Prostate gland (tissue), 2 donors: ENCODE measurements at regions not wholly inside any gene's neighbourhood (a gene's known extent, or its start where the extent isn't known, plus 50 kb on each side); places are given as distances from the start of the nearest gene placed in this dataset.
"Not testable (repeated sequence)": the region's sequence is repeated elsewhere in the genome, so short reads cannot be mapped to it uniquely, and the experiment has no call there.

Source experiments
- DNase-seq: peaks from one replicate; pipeline ENCODE4 v3.0.0-alpha.2; 2019; ENCODE audit warnings: low spot score
- H3K27ac ChIP-seq, 2 donors: fragments of 200-600 bp; sonication (generic); 2 replicates each; pipeline ENCODE4 v1.5.1; 2017 to 2019
- H3K27me3 ChIP-seq: fragments of 200-600 bp; sonication (generic); replicated peaks from 2 replicates; pipeline ENCODE4 v1.5.1; 2019; ENCODE audit not compliant: insufficient read depth
- H3K36me3 ChIP-seq, 2 donors: fragments of 200-600 bp; sonication (generic); 1 replicate in 1 of 2; 2 replicates in 1 of 2; pipeline versions ENCODE4 v1.5.1 to v1.8.1; 2017 to 2019
- H3K4me1 ChIP-seq: fragments of 200-600 bp; sonication (generic); replicated peaks from 2 replicates; pipeline ENCODE4 v1.5.1; 2019
- H3K4me3 ChIP-seq, 2 donors: fragments of 200-600 bp; sonication (generic); 2 replicates each; pipeline ENCODE4 v1.5.1; 2017 to 2019
- H3K9me3 ChIP-seq: fragments of 200-600 bp; sonication (generic); 2 replicates; pipeline ENCODE4 v1.5.1; 2017
- CTCF ChIP-seq, 4 experiments: fragments of 200-600 bp in 2 of 4; fragments of 450-650 bp in 2 of 4; sonication (generic) in 2 of 4; IDR thresholded peaks; 1 replicate in 3 of 4; 2 replicates in 1 of 4; pipeline ENCODE4 v1.5.1; 2016 to 2019; ENCODE audit warnings: antibody characterized with exemption in 4 of 4, mild to moderate bottlenecking in 2 of 4, moderate library complexity in 2 of 4
- POLR2A ChIP-seq: fragments of 450-650 bp; IDR thresholded peaks from one replicate; pipeline ENCODE4 v1.6.1; 2016; ENCODE audit warnings: antibody characterized with exemption, mild to moderate bottlenecking
- POLR2AphosphoS5 ChIP-seq: sonication (generic); formaldehyde crosslinking; IDR thresholded peaks from one replicate; pipeline ENCODE4 v1.6.1; 2017; ENCODE audit warnings: antibody characterized with exemption
- WGBS: methylation state at CpG from one replicate; pipeline ENCODE4 v1.1.5; 2018; 5-methylcytosine and 5-hydroxymethylcytosine counted together
- intact Hi-C: fragments of 100-400 bp; cut with DNase I; formaldehyde crosslinking; loops from one replicate; pipeline ENCODE4 v1.14.2; 2022

- Histone ChIP-seq H3K9me3 (no peaks in the 10 kb centered on the region), H3K4me1 (no peaks in the 10 kb centered on the region), H3K36me3 (no peaks in the 10 kb centered on the region), H3K27ac (no peak overlapping the region), H3K4me3 (no peak overlapping the region), H3K27me3 (no peaks in the 10 kb centered on the region)
- TF ChIP-seq POLR2AphosphoS5 = no peak
- no peak for TF ChIP-seq POLR2A
- no peak for TF ChIP-seq CTCF (IDR thresholded peaks at IDR 0.05)
- intact Hi-C loops = no loop called here
- no peak for DNase-seq
- 81% methylated on average over 28 of the region's 28 CpGs for WGBS
These were observed 50.2 kb downstream of the SMIM38 start for GRCh38 chr11:69205743-69206612.

- H3K27ac ChIP-seq, DNase-seq, H3K27me3 ChIP-seq, intact Hi-C loops, H3K4me1 ChIP-seq, H3K36me3 ChIP-seq, H3K4me3 ChIP-seq, H3K9me3 ChIP-seq: not testable (repeated sequence)
- 88% methylated on average over 7 of the region's 7 CpGs for WGBS
These were observed 50.9 kb downstream of the SMIM38 start for GRCh38 chr11:69206613-69206965.

- no peak overlapping the region for H3K4me3 ChIP-seq
- no peaks in the 10 kb centered on the region for H3K9me3 ChIP-seq
- no peak for DNase-seq
- H3K36me3 ChIP-seq = no peaks in the 10 kb centered on the region
- H3K27me3 ChIP-seq = no peaks in the 10 kb centered on the region
- H3K27ac ChIP-seq = no peak overlapping the region
- intact Hi-C loops = no loop called here
- TF ChIP-seq POLR2AphosphoS5 (no peak), CTCF (IDR thresholded peaks at IDR 0.05) (no peak), POLR2A (no peak)
- 86% methylated on average over 14 of the region's 14 CpGs for WGBS
- H3K4me1 ChIP-seq = no peaks in the 10 kb centered on the region
These were observed 51.6 kb downstream of the SMIM38 start for GRCh38 chr11:69207165-69207889.

- H3K4me3 ChIP-seq = no peak overlapping the region
- H3K27ac ChIP-seq = no peak overlapping the region
- TF ChIP-seq CTCF (IDR thresholded peaks at IDR 0.05) = no peak
- intact Hi-C loops = no loop called here
- no peaks in the 10 kb centered on the region for H3K4me1 ChIP-seq
- H3K9me3 ChIP-seq = no peaks in the 10 kb centered on the region
- no peak for DNase-seq
- H3K36me3 ChIP-seq = no peaks in the 10 kb centered on the region
- WGBS = 95% methylated on average over 13 of the region's 13 CpGs
- H3K27me3 ChIP-seq = no peaks in the 10 kb centered on the region
These were observed 52.7 kb downstream of the SMIM38 start for GRCh38 chr11:69208190-69209037.

- H3K4me3 ChIP-seq = no peak overlapping the region
- no peak for DNase-seq
- H3K27ac ChIP-seq = no peak overlapping the region
- 95% methylated on average over 8 of the region's 8 CpGs for WGBS
- intact Hi-C loops = no loop called here
- H3K9me3 ChIP-seq = no peaks in the 10 kb centered on the region
- no peaks in the 10 kb centered on the region for H3K36me3 ChIP-seq
- no peaks in the 10 kb centered on the region for H3K4me1 ChIP-seq
- H3K27me3 ChIP-seq = no peaks in the 10 kb centered on the region
- TF ChIP-seq POLR2AphosphoS5 = no peak
- no peak for TF ChIP-seq CTCF (IDR thresholded peaks at IDR 0.05)
These were observed 53.3 kb downstream of the SMIM38 start for GRCh38 chr11:69209038-69209350.
